HEK293 (cell line): ENCODE measurements at regions not wholly inside any gene's neighbourhood (a gene's known extent, or its start where the extent isn't known, plus 50 kb on each side); places are given as distances from the start of the nearest gene placed in this dataset.

Source experiments
- CTCF ChIA-PET: fragments of 350-600 bp; formaldehyde crosslinking; extraction: SDS; loops from one replicate; lab custom pipeline; 2021; ENCODE audit warnings: antibody characterized with exemption; lab: Yijun Ruan, JAX
- POLR2A ChIA-PET: fragments of 300-600 bp; formaldehyde crosslinking; extraction: SDS; loops from one replicate; lab custom pipeline; 2020; ENCODE audit warnings: antibody characterized with exemption, inconsistent platforms; lab: Yijun Ruan, JAX
- H3K27ac ChIP-seq: fragments of 200-500 bp; sonication (Bioruptor generic); 2 replicates; pipeline ENCODE4 v1.5.1; 2014; ENCODE audit warnings: low read depth, low read length, control low read depth, inconsistent platforms; ENCODE audit errors: extremely low read depth
- H3K36me3 ChIP-seq, 2 experiments: fragments of 200-500 bp in 1 of 2; sonication (Bioruptor generic) in 1 of 2; 1 replicate in 1 of 2; 2 replicates in 1 of 2; pipeline ENCODE4 v1.5.1; 2014 to 2017; ENCODE audit warnings: inconsistent platforms in 2 of 2, low read length in 2 of 2; ENCODE audit not compliant: control insufficient read depth in 2 of 2, insufficient read depth in 1 of 2
- H3K4me1 ChIP-seq: fragments of 200-500 bp; sonication (Bioruptor generic); 2 replicates; pipeline ENCODE4 v1.5.1; 2014; ENCODE audit warnings: mild to moderate bottlenecking, low read length, inconsistent platforms; ENCODE audit not compliant: control insufficient read depth, insufficient read depth
- H3K4me3 ChIP-seq: 2 replicates; pipeline ENCODE4 v1.5.1; 2011; ENCODE audit warnings: low read depth, mild to moderate bottlenecking, control low read depth, low read length, moderate library complexity
- H3K9me3 ChIP-seq: fragments of 200-500 bp; sonication (Bioruptor generic); 2 replicates; pipeline ENCODE4 v1.5.1; 2014; ENCODE audit warnings: low read depth, low read length, inconsistent platforms; ENCODE audit not compliant: control insufficient read depth, insufficient read depth
- BCL11A ChIP-seq: fragments of 450-650 bp; formaldehyde crosslinking; IDR thresholded peaks from 2 replicates; pipeline ENCODE4 v1.5.1; 2016; ENCODE audit warnings: low read depth, missing biosample characterization, missing genetic modification characterization
- GFI1B ChIP-seq: fragments of 450-650 bp; formaldehyde crosslinking; IDR thresholded peaks from 2 replicates; pipeline ENCODE4 v1.5.1; 2016; ENCODE audit warnings: missing biosample characterization, missing genetic modification characterization
- GLIS2 ChIP-seq: fragments of 450-650 bp; formaldehyde crosslinking; IDR thresholded peaks from 2 replicates; pipeline ENCODE4 v1.5.1; 2016; ENCODE audit warnings: missing biosample characterization, missing genetic modification characterization
- KLF1 ChIP-seq: fragments of 450-650 bp; formaldehyde crosslinking; IDR thresholded peaks from 2 replicates; pipeline ENCODE4 v1.5.1; 2016; ENCODE audit warnings: missing biosample characterization, missing genetic modification characterization
- KLF10 ChIP-seq: fragments of 450-650 bp; IDR thresholded peaks from 2 replicates; pipeline ENCODE4 v1.5.1; 2018; ENCODE audit warnings: missing biosample characterization, mild to moderate bottlenecking, missing genetic modification characterization
- KLF9 ChIP-seq: fragments of 450-650 bp; formaldehyde crosslinking; IDR thresholded peaks from 2 replicates; pipeline ENCODE4 v1.5.1; 2016; ENCODE audit warnings: missing biosample characterization, missing genetic modification characterization, low read depth
- REPIN1 ChIP-seq: fragments of 450-650 bp; formaldehyde crosslinking; IDR thresholded peaks from 2 replicates; pipeline ENCODE4 v1.5.1; 2017; ENCODE audit warnings: missing biosample characterization, missing genetic modification characterization, low read depth
- YY1 ChIP-seq: fragments of 450-650 bp; formaldehyde crosslinking; IDR thresholded peaks from 2 replicates; pipeline ENCODE4 v1.5.1; 2018; ENCODE audit warnings: missing biosample characterization, missing genetic modification characterization
- ZBTB17 ChIP-seq: fragments of 450-650 bp; formaldehyde crosslinking; IDR thresholded peaks from 2 replicates; pipeline ENCODE4 v1.5.1; 2016; ENCODE audit warnings: missing biosample characterization, missing genetic modification characterization
- ZBTB21 ChIP-seq: fragments of 450-650 bp; formaldehyde crosslinking; IDR thresholded peaks from 2 replicates; pipeline ENCODE4 v1.5.1; 2017; ENCODE audit warnings: missing biosample characterization, missing genetic modification characterization
- ZBTB48 ChIP-seq: fragments of 450-650 bp; formaldehyde crosslinking; IDR thresholded peaks from 2 replicates; pipeline ENCODE4 v1.5.1; 2016; ENCODE audit warnings: missing biosample characterization, missing genetic modification characterization
- ZNF10 ChIP-seq: fragments of 450-650 bp; formaldehyde crosslinking; IDR thresholded peaks from 2 replicates; pipeline ENCODE4 v1.5.1; 2017; ENCODE audit warnings: missing biosample characterization, missing genetic modification characterization
- ZNF157 ChIP-seq: fragments of 450-650 bp; formaldehyde crosslinking; IDR thresholded peaks from 2 replicates; pipeline ENCODE4 v1.5.1; 2016; ENCODE audit warnings: missing biosample characterization, missing genetic modification characterization
- ZNF175 ChIP-seq: fragments of 450-650 bp; formaldehyde crosslinking; IDR thresholded peaks from 2 replicates; pipeline ENCODE4 v1.5.1; 2016; ENCODE audit warnings: missing biosample characterization, missing genetic modification characterization
- ZNF24 ChIP-seq: fragments of 450-650 bp; formaldehyde crosslinking; IDR thresholded peaks from 2 replicates; pipeline ENCODE4 v1.5.1; 2016; ENCODE audit warnings: missing biosample characterization, missing genetic modification characterization
- ZNF501 ChIP-seq: fragments of 450-650 bp; formaldehyde crosslinking; IDR thresholded peaks from 2 replicates; pipeline ENCODE4 v1.5.1; 2016; ENCODE audit warnings: missing biosample characterization, missing genetic modification characterization
- ZNF521 ChIP-seq: fragments of 450-650 bp; formaldehyde crosslinking; IDR thresholded peaks from 2 replicates; pipeline ENCODE4 v1.5.1; 2017; ENCODE audit warnings: missing biosample characterization, mild to moderate bottlenecking, missing genetic modification characterization
- ZNF529 ChIP-seq: fragments of 450-650 bp; formaldehyde crosslinking; IDR thresholded peaks from 2 replicates; pipeline ENCODE4 v1.5.1; 2017; ENCODE audit warnings: missing genetic modification characterization, missing biosample characterization; ENCODE audit not compliant: insufficient replicate concordance
- ZNF544 ChIP-seq: fragments of 450-650 bp; formaldehyde crosslinking; IDR thresholded peaks from 2 replicates; pipeline ENCODE4 v1.5.0; 2017; ENCODE audit warnings: missing biosample characterization, missing genetic modification characterization
- ZNF571 ChIP-seq: fragments of 450-650 bp; formaldehyde crosslinking; IDR thresholded peaks from 2 replicates; pipeline ENCODE4 v1.5.0; 2017; ENCODE audit warnings: missing biosample characterization, missing genetic modification characterization
- ZNF776 ChIP-seq: fragments of 450-650 bp; formaldehyde crosslinking; IDR thresholded peaks from 2 replicates; pipeline ENCODE4 v1.5.0; 2017; ENCODE audit warnings: missing biosample characterization, missing genetic modification characterization, borderline replicate concordance
- ZNF837 ChIP-seq: fragments of 450-650 bp; formaldehyde crosslinking; IDR thresholded peaks from 2 replicates; pipeline ENCODE4 v1.5.1; 2016; ENCODE audit warnings: missing biosample characterization, missing genetic modification characterization
- TF ChIP-seq, protein P1 (sequence below): fragments of 450-650 bp; IDR thresholded peaks from 2 replicates; pipeline ENCODE4 v1.5.1; 2018; ENCODE audit warnings: missing biosample characterization, mild to moderate bottlenecking, missing genetic modification characterization
- TF ChIP-seq, protein P2 (sequence below): fragments of 450-650 bp; formaldehyde crosslinking; IDR thresholded peaks from 2 replicates; pipeline ENCODE4 v1.5.1; 2016; ENCODE audit warnings: missing biosample characterization, missing genetic modification characterization
- TF ChIP-seq, protein P3 (sequence below): fragments of 450-650 bp; formaldehyde crosslinking; IDR thresholded peaks from 2 replicates; pipeline ENCODE4 v1.5.1; 2016; ENCODE audit warnings: missing biosample characterization, missing genetic modification characterization

DNA sequence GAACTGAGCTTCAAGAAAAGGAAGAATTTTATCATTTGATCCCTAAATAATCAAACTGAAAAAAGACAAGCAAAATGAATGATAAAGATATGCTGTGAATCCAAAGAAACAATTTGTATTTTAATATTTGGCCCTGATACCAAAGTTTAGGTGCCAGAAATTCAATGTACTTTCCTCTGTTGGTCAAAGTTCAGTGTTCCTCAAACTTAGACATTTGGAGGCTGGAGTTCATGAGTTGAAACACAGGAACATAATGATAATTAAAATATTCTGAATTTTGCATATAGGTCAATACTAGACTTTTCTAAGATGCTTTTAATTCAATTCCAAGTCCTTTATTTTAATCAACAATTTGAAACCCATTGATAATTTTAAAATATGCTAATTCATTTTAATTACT, 1007.7 kb upstream of the ATXN7L3B start:
- no peak for TF ChIP-seq YY1 (tag by site-specific recombination)
- no peak for TF ChIP-seq ZNF776 (tag by site-specific recombination)
- TF ChIP-seq ZBTB48 (tag by site-specific recombination) = no peak
- Histone ChIP-seq H3K4me3 (no peak overlapping the region), H3K9me3 (no peaks in the 10 kb centered on the region), H3K36me3 (no peaks in the 10 kb centered on the region), H3K27ac (no peak overlapping the region), H3K4me1 (no peaks in the 10 kb centered on the region)
- CTCF ChIA-PET = interaction anchor here (0.7 kb wide), 1 partner anchor 333 kb away, joined by 3 read pairs; no protein-coding TSS in a partner anchor
- POLR2A ChIA-PET = no interaction called here

DNA sequence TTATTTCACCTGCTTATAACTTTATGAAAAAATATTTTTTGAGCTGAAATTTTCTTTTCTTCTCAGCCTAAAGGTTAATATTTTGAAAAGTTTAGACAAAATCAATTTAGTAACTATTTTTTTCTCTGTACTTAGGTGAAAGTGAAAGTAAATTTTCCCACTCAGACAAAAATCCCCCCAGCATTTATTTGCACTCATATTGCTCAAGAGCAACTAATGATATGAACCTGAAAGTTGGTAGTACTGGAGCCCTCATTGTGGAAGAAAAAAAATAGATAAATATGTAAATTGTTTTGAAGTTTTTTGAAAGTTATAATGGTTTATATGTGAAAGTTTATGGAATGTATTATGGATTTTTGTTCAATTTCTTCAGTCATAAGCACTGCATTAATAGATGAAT, 1005.9 kb upstream of the ATXN7L3B start:
- H3K27ac ChIP-seq = no peak overlapping the region
- POLR2A ChIA-PET = no interaction called here
- H3K9me3 ChIP-seq = no peaks in the 10 kb centered on the region
- no peaks in the 10 kb centered on the region for H3K36me3 ChIP-seq
- no peak overlapping the region for H3K4me3 ChIP-seq
- no peaks in the 10 kb centered on the region for H3K4me1 ChIP-seq
- TF ChIP-seq, protein P1, sequence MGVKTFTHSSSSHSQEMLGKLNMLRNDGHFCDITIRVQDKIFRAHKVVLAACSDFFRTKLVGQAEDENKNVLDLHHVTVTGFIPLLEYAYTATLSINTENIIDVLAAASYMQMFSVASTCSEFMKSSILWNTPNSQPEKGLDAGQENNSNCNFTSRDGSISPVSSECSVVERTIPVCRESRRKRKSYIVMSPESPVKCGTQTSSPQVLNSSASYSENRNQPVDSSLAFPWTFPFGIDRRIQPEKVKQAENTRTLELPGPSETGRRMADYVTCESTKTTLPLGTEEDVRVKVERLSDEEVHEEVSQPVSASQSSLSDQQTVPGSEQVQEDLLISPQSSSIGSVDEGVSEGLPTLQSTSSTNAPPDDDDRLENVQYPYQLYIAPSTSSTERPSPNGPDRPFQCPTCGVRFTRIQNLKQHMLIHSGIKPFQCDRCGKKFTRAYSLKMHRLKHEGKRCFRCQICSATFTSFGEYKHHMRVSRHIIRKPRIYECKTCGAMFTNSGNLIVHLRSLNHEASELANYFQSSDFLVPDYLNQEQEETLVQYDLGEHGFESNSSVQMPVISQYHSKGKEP (tag by site-specific recombination) = no peak
- TF ChIP-seq ZNF544 (tag by site-specific recombination) (no peak), ZNF521 (tag by site-specific recombination) (no peak)
- TF ChIP-seq, all 188 proteins: peak for 0
- CTCF ChIA-PET = no interaction called here

DNA sequence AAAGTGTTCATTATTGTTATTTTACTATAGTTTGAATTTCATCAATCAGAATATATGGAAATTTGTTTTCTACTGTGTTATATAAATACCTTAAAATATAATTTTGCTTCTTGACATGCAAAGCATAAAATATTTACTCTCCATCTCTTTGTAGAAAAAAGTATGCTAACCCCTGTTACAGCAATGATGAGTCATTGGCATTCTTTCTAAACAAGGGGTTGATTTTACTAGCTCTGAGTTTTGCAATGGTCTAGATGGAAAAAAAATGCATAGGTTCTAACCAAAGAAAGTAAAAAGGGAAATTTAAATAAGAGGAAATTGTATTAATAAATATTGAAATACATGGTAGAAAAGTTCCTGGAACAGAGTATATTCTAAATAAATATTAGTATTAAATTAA, 990.2 kb upstream of the ATXN7L3B start:
- CTCF ChIA-PET = interaction anchor here (0.7 kb wide), 1 partner anchor 10 kb away, joined by 3 read pairs; no protein-coding TSS in a partner anchor
- POLR2A ChIA-PET = no interaction called here
- H3K4me3 ChIP-seq = no peak overlapping the region
- H3K4me1 ChIP-seq = no peaks in the 10 kb centered on the region
- no peaks in the 10 kb centered on the region for H3K9me3 ChIP-seq
- H3K36me3 ChIP-seq = no peaks in the 10 kb centered on the region
- no peak for TF ChIP-seq KLF1
- no peak for TF ChIP-seq ZNF837
- TF ChIP-seq, protein P2, sequence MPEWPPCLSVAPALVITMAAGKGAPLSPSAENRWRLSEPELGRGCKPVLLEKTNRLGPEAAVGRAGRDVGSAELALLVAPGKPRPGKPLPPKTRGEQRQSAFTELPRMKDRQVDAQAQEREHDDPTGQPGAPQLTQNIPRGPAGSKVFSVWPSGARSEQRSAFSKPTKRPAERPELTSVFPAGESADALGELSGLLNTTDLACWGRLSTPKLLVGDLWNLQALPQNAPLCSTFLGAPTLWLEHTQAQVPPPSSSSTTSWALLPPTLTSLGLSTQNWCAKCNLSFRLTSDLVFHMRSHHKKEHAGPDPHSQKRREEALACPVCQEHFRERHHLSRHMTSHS (tag by site-specific recombination) = no peak
- TF ChIP-seq ZNF157 (tag by site-specific recombination) = no peak
- TF ChIP-seq, protein P3, sequence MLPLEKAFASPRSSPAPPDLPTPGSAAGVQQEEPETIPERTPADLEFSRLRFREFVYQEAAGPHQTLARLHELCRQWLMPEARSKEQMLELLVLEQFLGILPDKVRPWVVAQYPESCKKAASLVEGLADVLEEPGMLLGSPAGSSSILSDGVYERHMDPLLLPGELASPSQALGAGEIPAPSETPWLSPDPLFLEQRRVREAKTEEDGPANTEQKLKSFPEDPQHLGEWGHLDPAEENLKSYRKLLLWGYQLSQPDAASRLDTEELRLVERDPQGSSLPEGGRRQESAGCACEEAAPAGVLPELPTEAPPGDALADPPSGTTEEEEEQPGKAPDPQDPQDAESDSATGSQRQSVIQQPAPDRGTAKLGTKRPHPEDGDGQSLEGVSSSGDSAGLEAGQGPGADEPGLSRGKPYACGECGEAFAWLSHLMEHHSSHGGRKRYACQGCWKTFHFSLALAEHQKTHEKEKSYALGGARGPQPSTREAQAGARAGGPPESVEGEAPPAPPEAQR (tag by site-specific recombination) = no peak
- no peak for TF ChIP-seq YY1 (tag by site-specific recombination)
- TF ChIP-seq ZBTB21 = no peak
- no peak for TF ChIP-seq ZBTB17 (tag by site-specific recombination)
- no peak for TF ChIP-seq KLF9 (tag by site-specific recombination)
- TF ChIP-seq REPIN1 (tag by site-specific recombination) = no peak
- no peak overlapping the region for H3K27ac ChIP-seq

DNA sequence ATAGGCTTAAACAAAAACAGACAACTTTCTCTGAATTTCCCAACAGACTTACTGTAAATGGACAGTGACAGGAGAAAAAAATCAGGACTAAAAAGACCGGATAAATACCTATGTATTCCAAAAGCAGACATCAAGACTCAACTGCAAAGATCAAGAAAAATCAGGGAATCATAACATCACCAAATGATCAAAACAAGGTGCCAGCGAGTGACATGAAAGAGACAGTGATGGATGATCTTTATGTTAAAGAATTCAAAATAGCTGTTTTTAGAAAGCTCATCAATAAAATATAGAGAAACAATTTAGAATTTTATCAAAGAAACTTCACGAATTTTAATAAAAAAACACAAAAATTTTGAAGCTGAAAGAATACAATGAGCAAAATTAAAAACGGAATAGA, 952.5 kb upstream of the ATXN7L3B start:
- no peak overlapping the region for H3K4me3 ChIP-seq
- no peak overlapping the region for H3K27ac ChIP-seq
- TF ChIP-seq ZNF24 (tag by site-specific recombination) = no peak
- no peak for TF ChIP-seq GFI1B
- TF ChIP-seq ZNF10 = no peak
- TF ChIP-seq ZNF571 = no peak
- no peak for TF ChIP-seq ZNF501 (tag by site-specific recombination)
- TF ChIP-seq ZNF529 (tag by site-specific recombination) = no peak
- no peak for TF ChIP-seq ZNF175 (tag by site-specific recombination)
- TF ChIP-seq BCL11A (tag by site-specific recombination) = no peak
- no peak for TF ChIP-seq KLF10 (tag by site-specific recombination)
- no peak for TF ChIP-seq GLIS2 (tag by site-specific recombination)
- ChIA-PET POLR2A (no interaction called here), CTCF (no interaction called here)
- H3K9me3 ChIP-seq = no peaks in the 10 kb centered on the region
- H3K36me3 ChIP-seq = no peaks in the 10 kb centered on the region
- no peaks in the 10 kb centered on the region for H3K4me1 ChIP-seq
